ENCODE measurements at regions not wholly inside any gene's neighbourhood (a gene's known extent, or its start where the extent isn't known, plus 50 kb on each side); places are given as distances from the start of the nearest gene placed in this dataset.

GRCh38 chrX:113512700-113513395, 672.2 kb upstream of the AMOT start:
- no peaks in the 10 kb centered on the region for H3K79me2 ChIP-seq (replicated peaks; ENCODE audit: insufficient read depth, low read length)
- H3F3A ChIP-seq (ENCODE audit: insufficient read depth, low read length, poor library complexity, severe bottlenecking): no peaks in the 10 kb centered on the region
- H3K9me2 ChIP-seq (ENCODE audit: insufficient read depth, low read length): no peaks in the 10 kb centered on the region
- H3K9ac ChIP-seq (ENCODE audit: low read length): no peak overlapping the region
- no peaks in the 10 kb centered on the region for H3K27me3 ChIP-seq (ENCODE audit: insufficient read depth, low read depth, low read length)
- H3K9me3 ChIP-seq (ENCODE audit: low read length): no peaks in the 10 kb centered on the region
- H2AFZ ChIP-seq (ENCODE audit: low read depth, low read length): no peak overlapping the region
- H3K4me3 ChIP-seq (ENCODE audit: low read length): no peak overlapping the region
- H3K4me2 ChIP-seq (ENCODE audit: low read length): no peak overlapping the region
- no peak overlapping the region for H3K27ac ChIP-seq (ENCODE audit: low read length)
- no peaks in the 10 kb centered on the region for H4K20me1 ChIP-seq (ENCODE audit: insufficient read depth)
- no peaks in the 10 kb centered on the region for H3K36me3 ChIP-seq (ENCODE audit: insufficient read depth, low read length)
- no peak for TF ChIP-seq EZH2 (IDR thresholded peaks at IDR 0.05; ENCODE audit: borderline replicate concordance, insufficient read depth, low read length, poor library complexity, severe bottlenecking)
- no peak for TF ChIP-seq POLR2AphosphoS5 (IDR thresholded peaks at IDR 0.05)
- no peak for TF ChIP-seq TAF1 (IDR thresholded peaks at IDR 0.05; ENCODE audit: low read depth)
- TF ChIP-seq CTCF (IDR thresholded peaks at IDR 0.05; ENCODE audit: poor library complexity, severe bottlenecking): no peak
- no peak for TF ChIP-seq RAD21 (conservative IDR thresholded peaks at IDR 0.05)
- TF ChIP-seq EP300 (conservative IDR thresholded peaks at IDR 0.05; ENCODE audit: poor library complexity, severe bottlenecking): no peak
- TF ChIP-seq SMC3 (conservative IDR thresholded peaks at IDR 0.05; ENCODE audit: poor library complexity): no peak
- TF ChIP-seq MXI1 (conservative IDR thresholded peaks at IDR 0.05; ENCODE audit: poor library complexity, severe bottlenecking): no peak
- no peak for TF ChIP-seq REST (IDR thresholded peaks at IDR 0.05; ENCODE audit: borderline replicate concordance)

GRCh38 chrX:113510586-113510985, 670.0 kb upstream of the AMOT start:
- Histone ChIP-seq H3K27ac (ENCODE audit: low read length) (no peak overlapping the region), H3K36me3 (ENCODE audit: insufficient read depth, low read length) (no peaks in the 10 kb centered on the region), H3F3A (ENCODE audit: insufficient read depth, low read length, poor library complexity, severe bottlenecking) (no peaks in the 10 kb centered on the region), H4K20me1 (ENCODE audit: insufficient read depth) (no peaks in the 10 kb centered on the region), H2AFZ (ENCODE audit: low read depth, low read length) (no peak overlapping the region), H3K9me2 (ENCODE audit: insufficient read depth, low read length) (no peaks in the 10 kb centered on the region), H3K4me2 (ENCODE audit: low read length) (no peak overlapping the region), H3K4me3 (ENCODE audit: low read length) (no peak overlapping the region), H3K9me3 (ENCODE audit: low read length) (no peaks in the 10 kb centered on the region), H3K27me3 (ENCODE audit: insufficient read depth, low read depth, low read length) (no peaks in the 10 kb centered on the region), H3K9ac (ENCODE audit: low read length) (no peak overlapping the region), H3K79me2 (replicated peaks; ENCODE audit: insufficient read depth, low read length) (no peaks in the 10 kb centered on the region)
- TF ChIP-seq EZH2 (IDR thresholded peaks at IDR 0.05; ENCODE audit: borderline replicate concordance, insufficient read depth, low read length, poor library complexity, severe bottlenecking) (no peak), MXI1 (conservative IDR thresholded peaks at IDR 0.05; ENCODE audit: poor library complexity, severe bottlenecking) (no peak), EP300 (conservative IDR thresholded peaks at IDR 0.05; ENCODE audit: poor library complexity, severe bottlenecking) (no peak), CTCF (IDR thresholded peaks at IDR 0.05; ENCODE audit: poor library complexity, severe bottlenecking) (no peak), POLR2AphosphoS5 (IDR thresholded peaks at IDR 0.05) (no peak), SMC3 (conservative IDR thresholded peaks at IDR 0.05; ENCODE audit: poor library complexity) (no peak), TAF1 (IDR thresholded peaks at IDR 0.05; ENCODE audit: low read depth) (no peak), REST (IDR thresholded peaks at IDR 0.05; ENCODE audit: borderline replicate concordance) (no peak), RAD21 (conservative IDR thresholded peaks at IDR 0.05) (no peak)
